Large intestine (tissue), 3 donors: ENCODE measurements at regions not wholly inside any gene's neighbourhood (a gene's known extent, or its start where the extent isn't known, plus 50 kb on each side); places are given as distances from the start of the nearest gene placed in this dataset.
"Not testable (repeated sequence)": the region's sequence is repeated elsewhere in the genome, so short reads cannot be mapped to it uniquely, and the experiment has no call there.

Experiments
- DNase-seq, 2 donors: peaks; one replicate each; pipeline versions ENCODE4 v3.0.0 to v3.0.0-alpha.2; 2013
- H3K27ac ChIP-seq: one replicate; pipeline ENCODE4 v1.5.1; 2013; ENCODE audit warnings: low read length
- H3K27me3 ChIP-seq: 2 replicates; pipeline ENCODE4 v1.6.1; 2013; ENCODE audit warnings: low read length; ENCODE audit not compliant: control insufficient read depth, insufficient read depth
- H3K36me3 ChIP-seq: 2 replicates; pipeline ENCODE4 v1.6.1; 2013; ENCODE audit warnings: low read length; ENCODE audit not compliant: control insufficient read depth, insufficient read depth
- H3K4me1 ChIP-seq: one replicate; pipeline ENCODE4 v1.6.1; 2013; ENCODE audit warnings: low read length; ENCODE audit not compliant: control insufficient read depth, insufficient read depth
- H3K4me3 ChIP-seq: one replicate; pipeline ENCODE4 v1.5.1; 2013; ENCODE audit warnings: low read length
- H3K9me3 ChIP-seq: one replicate; pipeline ENCODE4 v1.6.1; 2013; ENCODE audit warnings: mild to moderate bottlenecking, low read depth, low read length, moderate library complexity; ENCODE audit not compliant: control insufficient read depth
- WGBS: methylation state at CpG from one replicate; pipeline ENCODE4 v1.1.5; 2013; ENCODE audit warnings: low lambda C conversion rate; ENCODE audit not compliant: insufficient coverage; 5-methylcytosine and 5-hydroxymethylcytosine counted together

DNA sequence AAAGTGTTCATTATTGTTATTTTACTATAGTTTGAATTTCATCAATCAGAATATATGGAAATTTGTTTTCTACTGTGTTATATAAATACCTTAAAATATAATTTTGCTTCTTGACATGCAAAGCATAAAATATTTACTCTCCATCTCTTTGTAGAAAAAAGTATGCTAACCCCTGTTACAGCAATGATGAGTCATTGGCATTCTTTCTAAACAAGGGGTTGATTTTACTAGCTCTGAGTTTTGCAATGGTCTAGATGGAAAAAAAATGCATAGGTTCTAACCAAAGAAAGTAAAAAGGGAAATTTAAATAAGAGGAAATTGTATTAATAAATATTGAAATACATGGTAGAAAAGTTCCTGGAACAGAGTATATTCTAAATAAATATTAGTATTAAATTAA, 990.2 kb upstream of the ATXN7L3B start:
- H3K9me3 ChIP-seq = no peaks in the 10 kb centered on the region
- no peaks in the 10 kb centered on the region for H3K4me1 ChIP-seq
- no peak overlapping the region for H3K4me3 ChIP-seq
- H3K27ac ChIP-seq = no peak overlapping the region
- no peaks in the 10 kb centered on the region for H3K27me3 ChIP-seq
- no peaks in the 10 kb centered on the region for H3K36me3 ChIP-seq
- DNase-seq = no peak

DNA sequence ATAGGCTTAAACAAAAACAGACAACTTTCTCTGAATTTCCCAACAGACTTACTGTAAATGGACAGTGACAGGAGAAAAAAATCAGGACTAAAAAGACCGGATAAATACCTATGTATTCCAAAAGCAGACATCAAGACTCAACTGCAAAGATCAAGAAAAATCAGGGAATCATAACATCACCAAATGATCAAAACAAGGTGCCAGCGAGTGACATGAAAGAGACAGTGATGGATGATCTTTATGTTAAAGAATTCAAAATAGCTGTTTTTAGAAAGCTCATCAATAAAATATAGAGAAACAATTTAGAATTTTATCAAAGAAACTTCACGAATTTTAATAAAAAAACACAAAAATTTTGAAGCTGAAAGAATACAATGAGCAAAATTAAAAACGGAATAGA, 952.5 kb upstream of the ATXN7L3B start:
- Histone ChIP-seq H3K27me3 (no peaks in the 10 kb centered on the region), H3K4me1 (no peaks in the 10 kb centered on the region), H3K36me3 (no peaks in the 10 kb centered on the region), H3K4me3 (no peak overlapping the region), H3K27ac (no peak overlapping the region), H3K9me3 (no peaks in the 10 kb centered on the region)
- 94% methylated on average over 4 of the region's 4 CpGs for WGBS
- DNase-seq = no peak

- no peak for DNase-seq
- no peak overlapping the region for H3K27ac ChIP-seq
- no peaks in the 10 kb centered on the region for H3K9me3 ChIP-seq
- no peak overlapping the region for H3K4me3 ChIP-seq
- no CpG with 5 or more reads among the region's 1 CpG for WGBS
- H3K4me1 ChIP-seq = no peaks in the 10 kb centered on the region
- H3K36me3 ChIP-seq = no peaks in the 10 kb centered on the region
- no peaks in the 10 kb centered on the region for H3K27me3 ChIP-seq
Observed at GRCh38 chr12:73589220-73589619, 948.4 kb upstream of the ATXN7L3B start.

DNA sequence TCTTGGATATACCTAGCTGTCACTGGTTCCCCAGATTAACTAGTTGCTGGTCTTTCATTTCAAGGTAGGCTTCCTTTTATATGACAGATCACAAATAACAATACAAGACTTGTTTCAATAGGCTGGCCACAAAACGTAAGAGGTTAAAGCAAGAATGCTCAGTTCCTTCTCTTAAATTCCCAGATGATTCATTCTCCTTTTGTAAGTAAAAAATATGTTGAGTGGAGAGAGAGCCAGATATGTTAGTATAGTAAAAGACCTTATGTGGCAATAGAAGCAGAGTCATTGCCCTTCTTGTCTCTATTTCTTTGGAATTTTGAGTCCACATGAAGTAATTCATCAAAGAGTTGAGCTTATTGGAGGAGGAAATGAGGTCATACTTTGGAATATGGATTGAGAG, 939.0 kb upstream of the ATXN7L3B start:
- Histone ChIP-seq H3K36me3 (no peaks in the 10 kb centered on the region), H3K4me1 (no peaks in the 10 kb centered on the region), H3K9me3 (no peaks in the 10 kb centered on the region), H3K4me3 (no peak overlapping the region), H3K27me3 (no peaks in the 10 kb centered on the region), H3K27ac (no peak overlapping the region)
- DNase-seq = no peak
- WGBS = no CpG with 5 or more reads among the region's 1 CpG

DNA sequence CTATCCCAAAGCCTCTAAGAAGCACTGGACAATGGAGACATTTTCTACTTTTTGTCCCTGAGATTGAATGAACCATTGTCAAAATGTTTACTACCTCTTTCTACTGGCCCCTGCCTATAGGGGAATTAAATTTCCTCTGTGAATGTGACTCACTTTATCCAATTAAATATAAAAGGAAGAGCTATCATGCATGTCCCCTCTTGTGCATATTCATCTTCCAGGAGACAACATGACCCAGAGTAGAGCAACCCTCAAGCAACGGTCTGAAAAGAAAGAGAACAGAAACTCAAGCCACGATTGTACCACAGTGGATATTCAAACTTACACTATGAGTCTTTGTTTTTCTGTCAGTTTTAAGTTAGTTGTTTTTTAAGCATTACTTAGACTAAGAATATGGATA, 938.4 kb upstream of the ATXN7L3B start:
- 100% methylated on average over 1 of the region's 2 CpGs for WGBS

DNA sequence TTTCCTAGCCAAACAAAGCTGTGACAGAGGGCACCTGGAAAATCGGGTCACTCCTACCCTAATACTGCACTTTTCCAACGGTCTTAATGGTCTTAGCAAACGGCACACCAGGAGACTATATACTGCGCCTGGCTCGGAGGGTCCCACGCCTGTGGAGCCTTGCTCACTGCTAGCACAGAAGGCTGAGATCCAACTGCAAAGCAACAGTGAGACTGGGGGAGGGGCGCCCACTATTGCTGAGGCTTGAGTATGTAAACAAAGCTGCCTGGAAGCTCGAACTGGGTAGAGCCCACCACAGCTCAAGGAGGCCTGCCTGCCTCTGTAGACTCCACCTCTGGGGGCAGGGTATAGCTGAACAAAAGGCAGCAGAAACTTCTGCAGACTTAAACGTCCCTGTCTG, 931.7 kb upstream of the ATXN7L3B start:
- not testable (repeated sequence) for H3K27ac ChIP-seq, H3K4me1 ChIP-seq, H3K27me3 ChIP-seq, H3K9me3 ChIP-seq, DNase-seq, H3K4me3 ChIP-seq, H3K36me3 ChIP-seq
- no CpG with 5 or more reads among the region's 9 CpGs for WGBS

More for the DNA sequence above, 938.4 kb upstream of the ATXN7L3B start:
- Histone ChIP-seq H3K4me1 (no peaks in the 10 kb centered on the region), H3K36me3 (no peaks in the 10 kb centered on the region), H3K4me3 (no peak overlapping the region), H3K9me3 (no peaks in the 10 kb centered on the region), H3K27ac (no peak overlapping the region), H3K27me3 (no peaks in the 10 kb centered on the region)
- DNase-seq = no peak

DNA sequence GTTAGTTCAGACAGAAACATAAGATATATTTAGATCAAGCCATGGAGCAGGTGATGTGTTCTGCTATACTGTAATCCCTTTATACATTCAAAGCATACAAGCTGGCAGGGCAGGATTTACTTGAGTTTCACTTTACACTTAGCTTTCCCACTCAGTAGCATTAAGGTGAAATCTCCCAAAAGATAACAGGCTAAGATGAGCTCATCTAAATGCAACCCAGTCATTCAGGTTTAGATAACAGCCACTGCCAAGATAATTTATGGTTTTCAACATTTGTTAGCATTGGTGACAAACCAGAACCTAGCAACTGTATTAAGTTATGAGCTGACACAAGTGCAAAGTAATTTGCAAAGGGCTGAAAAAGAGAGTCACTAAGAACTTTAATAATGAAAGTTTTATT, 925.1 kb upstream of the ATXN7L3B start:
- Histone ChIP-seq H3K4me3 (no peak overlapping the region), H3K9me3 (no peaks in the 10 kb centered on the region), H3K36me3 (no peaks in the 10 kb centered on the region), H3K27me3 (no peaks in the 10 kb centered on the region), H3K4me1 (no peaks in the 10 kb centered on the region), H3K27ac (no peak overlapping the region)
- peak; percentile 12 to 49 for DNase-seq

- Histone ChIP-seq H3K4me1 (no peaks in the 10 kb centered on the region), H3K36me3 (no peaks in the 10 kb centered on the region), H3K4me3 (no peak overlapping the region), H3K9me3 (no peaks in the 10 kb centered on the region), H3K27ac (no peak overlapping the region), H3K27me3 (no peaks in the 10 kb centered on the region)
- DNase-seq = no peak
- 100% methylated on average over 1 of the region's 2 CpGs for WGBS
Observed at GRCh38 chr12:73623421-73623820, 914.2 kb upstream of the ATXN7L3B start.

GRCh38 chr12:73625226-73625625, 912.4 kb upstream of the ATXN7L3B start:
- Histone ChIP-seq H3K27me3 (no peaks in the 10 kb centered on the region), H3K9me3 (no peaks in the 10 kb centered on the region), H3K4me3 (no peak overlapping the region), H3K27ac (no peak overlapping the region), H3K36me3 (no peaks in the 10 kb centered on the region), H3K4me1 (no peaks in the 10 kb centered on the region)
- DNase-seq = no peak

- DNase-seq = no peak
- no peak overlapping the region for H3K27ac ChIP-seq
- no peaks in the 10 kb centered on the region for H3K9me3 ChIP-seq
- no peaks in the 10 kb centered on the region for H3K4me1 ChIP-seq
- WGBS = no CpG with 5 or more reads among the region's 5 CpGs
- H3K4me3 ChIP-seq = no peak overlapping the region
- H3K36me3 ChIP-seq = no peaks in the 10 kb centered on the region
- H3K27me3 ChIP-seq = no peaks in the 10 kb centered on the region
Observed at GRCh38 chr12:73629171-73629570, 908.5 kb upstream of the ATXN7L3B start.

DNA sequence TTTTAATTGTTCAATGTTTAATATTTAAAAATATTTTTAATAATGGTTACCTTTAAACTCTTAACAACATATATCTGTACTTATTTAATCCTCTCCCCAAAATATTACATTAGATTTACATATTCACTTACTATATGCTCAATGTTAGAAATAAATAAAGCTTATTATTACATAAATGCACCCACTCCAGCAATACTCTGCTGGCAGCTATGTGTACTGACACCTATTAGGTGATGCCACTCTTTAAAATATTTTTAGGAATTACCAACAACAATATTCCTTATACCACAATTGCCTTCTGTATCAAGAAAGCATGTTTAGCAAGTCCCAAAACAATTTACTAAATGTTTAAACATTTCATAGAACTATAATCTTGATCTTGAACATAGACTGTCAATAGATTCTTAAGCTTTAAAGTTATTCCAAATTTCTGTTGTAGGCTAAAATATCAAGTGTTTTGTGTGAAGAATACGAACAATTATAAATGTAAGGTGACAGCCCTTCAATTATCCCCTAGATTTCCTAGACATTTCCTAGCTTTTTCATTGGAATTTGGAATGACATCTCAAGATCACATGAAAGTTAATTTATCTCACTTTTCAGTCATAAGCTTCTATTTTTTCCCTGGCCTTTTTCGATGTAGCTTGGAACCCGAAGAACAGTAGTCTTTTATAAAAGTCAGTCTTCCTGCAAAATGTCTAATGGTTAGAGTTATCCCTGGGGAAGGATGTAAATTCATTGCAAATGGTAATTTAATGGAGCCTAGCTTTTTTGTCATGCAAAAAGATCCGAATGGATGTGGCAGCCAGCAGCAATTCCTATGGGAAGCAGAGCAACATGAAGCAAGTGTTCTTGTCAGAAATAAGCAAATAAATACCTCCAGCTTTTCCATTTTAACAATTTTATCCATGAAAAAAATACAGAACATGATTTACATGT, 907.5 kb upstream of the ATXN7L3B start:
- DNase-seq = no peak
- no peaks in the 10 kb centered on the region for H3K36me3 ChIP-seq
- no peak overlapping the region for H3K4me3 ChIP-seq
- no peaks in the 10 kb centered on the region for H3K9me3 ChIP-seq
- 69% methylated on average over 3 of the region's 4 CpGs for WGBS
- H3K27ac ChIP-seq = no peak overlapping the region
- no peaks in the 10 kb centered on the region for H3K27me3 ChIP-seq
- H3K4me1 ChIP-seq = no peaks in the 10 kb centered on the region
